ENCODE measurements at regions not wholly inside any gene's neighbourhood (a gene's known extent, or its start where the extent isn't known, plus 50 kb on each side); places are given as distances from the start of the nearest gene placed in this dataset.

GRCh38 chr6:97849390-97849789 lies 566.4 kb upstream of the MMS22L start:
- ChIA-PET CTCF (no interaction called here), RAD21 (ENCODE audit: unreplicated experiment) (no interaction called here), POLR2A (no interaction called here), SMC1A (ENCODE audit: uncharacterized antibody, unreplicated experiment) (no interaction called here)
- Histone ChIP-seq H3K27ac (ENCODE audit: control insufficient read depth, insufficient read depth) (no peak overlapping the region), H3K9me3 (replicated peaks; ENCODE audit: control insufficient read depth, insufficient read depth, low read length) (no peaks in the 10 kb centered on the region), H3K36me3 (ENCODE audit: control insufficient read depth in 2 of 2, insufficient read depth in 2 of 2, low read length in 1 of 2) (no peaks in the 10 kb centered on the region), H3K4me2 (ENCODE audit: control insufficient read depth, insufficient read depth) (no peak overlapping the region), H3K4me1 (ENCODE audit: control insufficient read depth, insufficient read depth, low read length) (no peaks in the 10 kb centered on the region), H3K27me3 (replicated peaks in 1 of 2; ENCODE audit: control insufficient read depth in 2 of 2, insufficient read depth in 2 of 2, low read length in 1 of 2) (no peaks in the 10 kb centered on the region), H3K79me2 (ENCODE audit: control insufficient read depth, insufficient read depth, low read length) (no peaks in the 10 kb centered on the region), H4K20me1 (ENCODE audit: control insufficient read depth, insufficient read depth) (no peaks in the 10 kb centered on the region), H3K9ac (ENCODE audit: control insufficient read depth, insufficient read depth, low read length) (no peak overlapping the region), H3K4me3 (no peak overlapping the region), H2AFZ (ENCODE audit: control insufficient read depth, low read depth, low read length) (no peak overlapping the region)
- intact Hi-C loops (cut with micrococcal nuclease; ENCODE audit: unreplicated experiment): no loop called here
- no TSS peak for BruUV-seq (replicated peaks)
- 0% methylated on average over 2 of the region's 2 CpGs for WGBS (ENCODE audit: insufficient coverage, insufficient replicate concordance, low lambda C conversion rate, missing lambda C conversion rate)
- in situ Hi-C loops (cut with MboI): no loop called here
- FAIRE-seq (no peak), DNase-seq (ENCODE audit: low read depth, low spot score) (no peak), ATAC-seq (no peak)
- TF ChIP-seq CHD4 (IDR thresholded peaks at IDR 0.05) (no peak), BMI1 (IDR thresholded peaks at IDR 0.05; ENCODE audit: borderline replicate concordance) (no peak), ZSCAN29 (IDR thresholded peaks at IDR 0.05) (no peak), SUPT20H (IDR thresholded peaks at IDR 0.05; ENCODE audit: borderline replicate concordance, control insufficient read depth, low read depth, low read length) (no peak), USF2 (IDR thresholded peaks at IDR 0.05; ENCODE audit: borderline replicate concordance, low read depth, low read length) (no peak), POLR2A (IDR thresholded peaks at IDR 0.05; ENCODE audit: low read depth, low read length) (no peak), NRF1 (conservative IDR thresholded peaks at IDR 0.05; ENCODE audit: low read depth, low read length) (no peak), CREM (IDR thresholded peaks at IDR 0.05; ENCODE audit: low read depth) (no peak), BACH1 (IDR thresholded peaks at IDR 0.05; ENCODE audit: borderline replicate concordance) (no peak), MAX (IDR thresholded peaks at IDR 0.05; ENCODE audit: low read depth, low read length) (no peak), SPI1 (IDR thresholded peaks at IDR 0.05; ENCODE audit: borderline replicate concordance, insufficient read depth, low read depth, low read length) (no peak), RAD51 (IDR thresholded peaks at IDR 0.05) (no peak), SIX5 (IDR thresholded peaks at IDR 0.05; ENCODE audit: low read depth, low read length, severe bottlenecking) (no peak), RUNX3 (IDR thresholded peaks at IDR 0.05; ENCODE audit: low read length) (no peak)

Measured in GM12878 (cell line).